Limb (tissue), 2 donors: ENCODE measurements at regions not wholly inside any gene's neighbourhood (a gene's known extent, or its start where the extent isn't known, plus 50 kb on each side); places are given as distances from the start of the nearest gene placed in this dataset.

Experiments used
- DNase-seq, 2 donors: peaks; one replicate each; pipeline ENCODE4 v3.0.0-alpha.2; 2016; ENCODE audit errors: extremely low spot score in 2 of 2

GRCh38 chr5:105501315-105501714 is 1938.7 kb upstream of the NUDT12 start:
- DNase-seq = no peak

DNA sequence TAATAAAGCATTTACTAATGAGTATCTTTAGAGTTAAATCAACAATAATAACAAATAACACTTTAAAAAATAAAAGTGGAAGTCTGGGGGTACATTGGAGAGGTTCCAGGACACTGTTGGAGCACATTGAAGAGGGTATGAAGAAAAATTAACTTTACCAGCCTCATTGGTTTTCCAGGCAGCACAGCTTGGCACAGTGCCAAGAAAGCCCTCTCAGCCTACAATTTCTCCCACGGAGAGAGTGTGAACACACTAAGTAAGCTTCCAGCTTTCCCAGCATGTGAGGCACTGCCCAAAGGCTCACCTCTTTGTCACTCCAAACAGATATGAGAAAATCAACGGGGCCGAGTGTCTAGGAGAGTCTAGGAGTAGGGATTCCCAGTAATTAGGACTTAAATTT is 1912.8 kb upstream of the NUDT12 start:
- no peak for DNase-seq

DNA sequence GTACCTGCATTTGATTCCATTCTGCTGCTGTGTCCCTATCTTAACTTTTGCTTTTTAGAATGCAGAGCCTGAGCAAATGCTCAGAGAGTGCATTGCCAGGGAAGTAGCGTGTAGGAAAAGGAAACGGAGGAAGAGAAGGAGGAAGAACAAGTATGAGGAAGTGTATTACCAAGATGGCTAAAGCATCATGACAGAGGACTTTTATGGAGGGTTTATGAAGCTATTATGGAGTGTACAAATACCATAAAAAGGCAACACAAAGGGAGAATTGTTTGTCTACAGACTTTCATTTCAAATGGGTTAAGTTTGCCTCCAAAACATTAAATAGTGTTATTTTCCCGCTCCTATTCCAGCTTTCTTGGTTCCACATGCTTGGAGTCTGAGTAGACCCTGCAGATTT is 1899.8 kb upstream of the NUDT12 start:
- DNase-seq = no peak

DNA sequence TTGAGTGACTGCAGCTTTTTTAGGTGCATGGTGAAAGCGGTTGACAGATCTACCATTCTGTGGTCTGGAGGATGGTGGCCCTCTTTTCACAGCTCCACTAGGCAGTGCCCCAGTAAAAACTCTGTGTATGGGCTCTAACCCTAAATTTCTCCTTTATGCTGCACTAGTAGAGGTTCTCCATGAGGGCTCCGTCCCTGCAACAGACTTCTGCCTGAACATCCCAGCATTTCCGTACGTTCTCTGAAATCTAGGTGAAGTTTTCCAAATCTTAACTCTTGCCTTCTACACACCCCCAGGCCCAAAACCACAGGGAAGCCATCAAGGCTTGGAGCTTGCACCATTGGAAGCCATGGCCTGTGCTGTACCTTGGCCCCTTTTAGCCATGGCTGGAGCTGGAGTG is 1898.1 kb upstream of the NUDT12 start:
- no peak for DNase-seq

GRCh38 chr5:105453216-105453807 is 1890.7 kb upstream of the NUDT12 start:
- no peak for DNase-seq

- no peak for DNase-seq
Observed at GRCh38 chr5:105448271-105448670, 1885.7 kb upstream of the NUDT12 start.

- DNase-seq = no peak
Observed at GRCh38 chr5:105430516-105430915, 1867.9 kb upstream of the NUDT12 start.

DNA sequence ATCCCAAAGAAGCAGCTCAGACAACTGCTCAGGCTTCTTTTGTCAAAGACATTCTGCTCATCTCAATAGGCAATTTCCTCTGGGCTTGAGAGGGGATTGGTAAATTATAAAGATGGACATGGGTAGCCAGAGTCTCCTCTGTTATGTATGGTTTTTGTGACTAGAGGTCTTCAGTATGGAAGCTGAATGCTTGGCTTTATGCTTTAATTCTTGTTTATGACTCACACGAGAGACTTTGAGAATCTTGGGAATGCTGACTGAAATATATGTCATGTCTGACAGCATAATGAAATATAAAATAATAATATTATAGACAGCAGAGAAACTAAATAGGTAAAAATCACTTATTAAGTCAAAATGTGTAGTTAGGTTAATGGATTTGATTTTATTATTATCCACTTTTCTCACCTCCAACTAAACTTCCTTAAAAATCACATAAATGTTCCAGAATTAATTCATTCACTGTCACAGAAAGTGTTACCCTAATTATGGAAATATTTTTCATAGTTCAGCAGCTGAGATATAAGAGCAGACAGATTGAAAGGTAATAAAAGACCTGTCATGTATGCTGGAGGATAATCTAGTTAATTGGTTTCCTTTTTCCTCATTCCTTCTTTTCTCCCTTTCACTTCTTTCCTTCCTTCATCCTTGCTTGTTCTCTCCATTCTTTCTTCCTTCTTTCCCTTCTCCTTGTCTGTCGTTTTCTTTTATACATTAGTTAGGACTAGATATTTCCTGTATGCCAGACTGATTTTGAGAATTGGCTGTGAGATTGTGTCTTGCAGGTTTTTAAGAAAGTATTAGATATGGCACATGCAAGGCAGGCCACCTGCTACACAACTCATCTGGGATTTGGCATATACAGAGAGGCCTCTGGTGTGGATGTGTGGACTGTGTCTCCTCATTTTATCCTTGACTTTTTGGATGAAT is 1866.1 kb upstream of the NUDT12 start:
- no peak for DNase-seq

DNA sequence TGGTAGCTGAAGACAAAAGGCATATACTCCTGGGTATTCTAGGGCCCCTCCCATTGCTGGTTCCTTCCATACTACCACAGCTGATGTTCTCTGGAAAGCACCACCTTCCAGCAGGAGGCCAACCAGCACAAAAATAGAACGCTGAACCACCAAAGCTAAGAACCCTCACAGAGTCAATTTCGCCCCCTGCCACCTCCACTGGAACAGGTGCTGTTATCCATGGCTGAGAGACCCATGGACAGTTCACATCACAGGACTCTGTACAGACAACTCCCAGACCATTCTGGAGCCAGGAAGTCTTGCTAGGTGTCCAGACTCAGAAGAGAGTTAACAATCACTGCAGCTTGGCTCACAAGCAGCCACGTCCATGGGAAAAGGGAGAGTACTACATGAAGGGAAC is 1851.5 kb upstream of the NUDT12 start:
- DNase-seq = no peak

GRCh38 chr5:105413406-105413990 is 1850.9 kb upstream of the NUDT12 start:
- DNase-seq = no peak

GRCh38 chr5:105409695-105410094 is 1847.1 kb upstream of the NUDT12 start:
- no peak for DNase-seq

- no peak for DNase-seq
Observed at GRCh38 chr5:105407200-105407599, 1844.6 kb upstream of the NUDT12 start.

DNA sequence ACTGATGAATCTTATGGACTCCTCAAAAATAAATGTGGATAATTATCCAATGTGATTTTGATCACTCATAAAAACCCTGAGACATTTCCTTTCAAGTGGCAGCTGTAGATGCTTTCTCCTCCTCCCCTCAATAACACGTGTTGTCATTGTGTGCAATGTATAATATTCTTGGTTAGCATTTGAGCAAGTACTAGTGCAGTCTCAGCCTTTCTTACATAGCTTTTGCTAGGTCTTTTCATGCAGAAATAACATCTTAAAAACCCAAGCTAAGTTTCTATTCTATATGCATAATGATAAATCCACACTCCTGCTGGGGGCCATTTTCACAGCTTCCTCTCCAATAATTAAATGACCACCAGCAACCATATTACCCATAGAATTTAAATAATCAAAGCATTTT is 1835.2 kb upstream of the NUDT12 start:
- no peak for DNase-seq

DNA sequence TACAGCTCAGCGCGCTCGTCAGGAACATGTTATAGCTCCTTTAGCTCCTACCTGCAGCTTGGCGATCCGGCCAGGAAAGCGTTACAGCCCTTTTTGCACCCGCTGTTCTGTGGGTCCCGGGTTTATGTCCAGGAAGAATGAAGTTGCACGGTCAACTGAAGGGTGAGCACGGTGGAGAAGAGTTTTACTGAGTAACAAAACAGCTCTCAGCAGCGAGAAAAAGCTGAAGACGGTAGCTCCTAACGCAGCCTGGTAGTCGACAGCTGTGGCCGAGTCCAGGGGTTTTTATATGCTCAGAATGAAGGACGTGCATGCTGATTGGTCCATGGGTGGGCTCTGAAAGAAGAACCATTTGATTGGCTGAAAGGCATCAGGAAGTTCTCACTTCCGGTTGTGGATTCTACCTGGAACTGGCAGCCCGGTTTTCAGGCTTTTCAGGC is 1830.1 kb upstream of the NUDT12 start:
- DNase-seq = no peak

DNA sequence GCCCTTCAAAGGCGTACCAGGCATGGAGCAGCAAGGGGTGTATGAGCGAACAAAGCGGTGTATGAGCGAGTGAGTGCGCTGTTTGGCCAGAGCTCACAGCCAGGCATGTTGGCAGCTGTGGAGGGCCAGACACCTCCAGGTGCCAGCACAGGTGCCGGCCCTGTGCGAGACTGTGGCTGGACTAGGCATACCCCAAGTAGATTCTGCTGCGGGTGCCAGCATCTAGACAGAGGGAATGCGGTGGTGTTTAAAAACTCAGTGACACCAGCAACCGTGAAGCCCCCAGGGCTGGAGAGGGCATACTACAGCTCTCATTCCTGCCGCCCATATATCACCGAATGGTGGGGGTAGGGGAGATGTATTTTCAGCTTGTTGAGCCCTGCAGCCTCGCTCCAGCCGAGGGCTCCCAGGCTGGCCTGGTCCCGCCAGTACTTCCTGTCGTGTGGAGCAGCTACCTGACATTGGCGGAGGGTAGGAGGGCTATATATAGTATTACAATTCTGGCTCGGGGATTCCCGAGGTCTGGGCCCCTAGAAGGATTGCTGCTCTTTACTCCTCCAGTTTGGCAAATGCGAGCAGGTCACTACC is 1829.6 kb upstream of the NUDT12 start:
- no peak for DNase-seq

DNA sequence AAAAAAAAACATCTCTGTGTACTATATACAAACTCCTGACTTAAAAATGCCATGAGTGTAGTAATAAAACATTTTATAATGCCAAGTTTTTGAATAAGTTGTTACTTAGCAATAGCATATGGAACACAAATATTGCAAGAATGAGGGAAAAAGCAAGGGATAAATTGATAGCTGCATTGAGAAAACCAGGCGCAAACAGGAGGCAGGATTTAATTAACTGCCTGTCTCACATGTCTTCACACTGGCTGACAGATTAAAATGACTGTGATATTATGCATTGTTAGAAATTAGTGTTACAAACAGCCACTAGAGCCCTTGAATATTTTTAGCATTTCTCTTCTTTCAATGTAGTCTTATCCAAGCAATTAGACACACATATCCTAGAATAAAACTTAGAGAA is 1817.5 kb upstream of the NUDT12 start:
- DNase-seq = peak in 1 of 2 donors; percentile 1

DNA sequence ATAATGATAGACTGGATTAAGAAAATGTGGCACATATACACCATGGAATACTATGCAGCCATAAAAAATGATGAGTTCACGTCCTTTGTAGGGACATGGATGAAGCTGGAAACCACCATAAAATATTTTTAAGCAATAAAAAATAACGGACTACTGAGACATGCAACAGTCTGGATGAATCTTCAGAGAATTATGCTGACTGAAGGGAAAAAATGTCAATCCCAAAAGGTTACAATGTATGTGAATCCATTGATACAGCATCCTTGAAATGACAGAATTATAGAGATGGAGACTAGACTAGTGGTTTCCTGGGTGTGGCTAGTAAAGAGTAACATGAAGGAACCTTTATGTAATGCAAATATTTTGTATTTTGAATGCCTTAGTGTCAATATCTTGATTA is 1808.6 kb upstream of the NUDT12 start:
- no peak for DNase-seq

GRCh38 chr5:105350486-105351140 is 1788.0 kb upstream of the NUDT12 start:
- DNase-seq = no peak

GRCh38 chr5:105331558-105331957 is 1769.0 kb upstream of the NUDT12 start:
- no peak for DNase-seq

DNA sequence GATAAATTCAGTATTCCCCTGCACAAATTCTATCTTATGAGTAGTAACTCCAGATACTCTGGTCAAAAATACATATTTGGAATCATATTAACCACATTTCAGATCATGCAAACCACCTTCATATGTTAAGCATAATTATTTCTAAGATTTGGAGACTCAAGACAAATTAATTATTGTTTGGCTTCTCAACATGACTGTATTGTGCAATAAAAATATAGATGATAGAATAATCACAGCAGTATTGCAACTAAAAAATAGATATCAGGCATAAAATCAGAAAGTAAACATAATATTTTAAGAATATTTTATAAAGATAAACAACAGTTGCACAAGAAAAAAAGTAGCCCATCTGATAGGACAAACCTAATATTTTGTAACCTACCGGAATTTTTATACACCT is 1767.6 kb upstream of the NUDT12 start:
- no peak for DNase-seq

- DNase-seq = no peak
Observed at GRCh38 chr5:105304859-105305258, 1742.3 kb upstream of the NUDT12 start.

GRCh38 chr5:105288946-105289345 is 1726.4 kb upstream of the NUDT12 start:
- DNase-seq = no peak
